H9 (cell line): ENCODE measurements at regions not wholly inside any gene's neighbourhood (a gene's known extent, or its start where the extent isn't known, plus 50 kb on each side); places are given as distances from the start of the nearest gene placed in this dataset.

Source experiments
- DNase-seq: peaks from one replicate; pipeline ENCODE4 v3.0.0-alpha.2; 2017
- H2AFZ ChIP-seq: one replicate; pipeline ENCODE4 v1.6.1; 2013; ENCODE audit warnings: mild to moderate bottlenecking, low read length, control low read depth, moderate library complexity
- H2AK5ac ChIP-seq: 2 replicates; pipeline ENCODE4 v1.6.1; 2013; ENCODE audit warnings: low read length, control low read depth, mixed read lengths; ENCODE audit not compliant: insufficient read length
- H2BK120ac ChIP-seq: one replicate; pipeline ENCODE4 v1.6.1; 2013; ENCODE audit warnings: low read depth, mild to moderate bottlenecking, low read length, control low read depth, inconsistent platforms; ENCODE audit not compliant: poor library complexity, severe bottlenecking
- H2BK12ac ChIP-seq: 2 replicates; pipeline ENCODE4 v1.6.1; 2013; ENCODE audit warnings: low read length, control low read depth, mixed read lengths, low read depth; ENCODE audit not compliant: insufficient read length
- H2BK15ac ChIP-seq: 2 replicates; pipeline ENCODE4 v1.6.1; 2013; ENCODE audit warnings: low read depth, low read length, control low read depth
- H2BK20ac ChIP-seq: one replicate; pipeline ENCODE4 v1.6.1; 2013; ENCODE audit warnings: low read depth, mild to moderate bottlenecking, low read length, control low read depth, inconsistent platforms; ENCODE audit not compliant: poor library complexity, severe bottlenecking
- H2BK5ac ChIP-seq: 2 replicates; pipeline ENCODE4 v1.6.1; 2013; ENCODE audit warnings: low read length, control low read depth, mixed read lengths; ENCODE audit not compliant: insufficient read length
- H3K14ac ChIP-seq: 2 replicates; pipeline ENCODE4 v1.6.1; 2013; ENCODE audit warnings: low read length, control low read depth; ENCODE audit not compliant: insufficient read depth
- H3K18ac ChIP-seq: 2 replicates; pipeline ENCODE4 v1.6.1; 2013; ENCODE audit warnings: low read depth, mild to moderate bottlenecking, mixed read lengths, low read length, control low read depth; ENCODE audit not compliant: insufficient read length
- H3K23ac ChIP-seq: 2 replicates; pipeline ENCODE4 v1.6.1; 2013; ENCODE audit warnings: low read length, control low read depth, mixed read lengths, low read depth; ENCODE audit not compliant: insufficient read length
- H3K23me2 ChIP-seq: 2 replicates; pipeline ENCODE4 v1.6.1; 2013; ENCODE audit warnings: low read depth, mild to moderate bottlenecking, mixed read lengths, low read length, control low read depth; ENCODE audit not compliant: insufficient read length, poor library complexity, severe bottlenecking
- H3K27ac ChIP-seq: 2 replicates; pipeline ENCODE4 v1.5.1; 2013; ENCODE audit warnings: low read length, control low read depth, mixed read lengths, low read depth; ENCODE audit not compliant: insufficient read length
- H3K27me3 ChIP-seq: 2 replicates; pipeline ENCODE4 v1.6.1; 2013; ENCODE audit warnings: low read length, control low read depth, inconsistent platforms; ENCODE audit not compliant: insufficient read depth
- H3K4ac ChIP-seq: 2 replicates; pipeline ENCODE4 v1.6.1; 2013; ENCODE audit warnings: low read depth, mild to moderate bottlenecking, control low read depth, inconsistent platforms, low read length, moderate library complexity
- H3K4me1 ChIP-seq: 2 replicates; pipeline ENCODE4 v1.6.1; 2013; ENCODE audit warnings: low read length, control low read depth, inconsistent platforms; ENCODE audit not compliant: insufficient read depth
- H3K4me2 ChIP-seq: 2 replicates; pipeline ENCODE4 v1.6.1; 2013; ENCODE audit warnings: low read length, control low read depth, mixed read lengths; ENCODE audit not compliant: insufficient read length, insufficient read depth
- H3K56ac ChIP-seq: 2 replicates; pipeline ENCODE4 v1.6.1; 2013; ENCODE audit warnings: low read depth, mild to moderate bottlenecking, mixed read lengths, low read length, control low read depth; ENCODE audit not compliant: insufficient read length
- H3K79me1 ChIP-seq: 2 replicates; pipeline ENCODE4 v1.6.1; 2013; ENCODE audit warnings: low read depth, mild to moderate bottlenecking, moderate library complexity, low read length, control low read depth, inconsistent platforms; ENCODE audit not compliant: insufficient read depth, poor library complexity, severe bottlenecking
- H3K79me2 ChIP-seq: 2 replicates; pipeline ENCODE4 v1.6.1; 2013; ENCODE audit warnings: low read length, control low read depth, inconsistent platforms; ENCODE audit not compliant: insufficient read depth
- H3K9ac ChIP-seq: 2 replicates; pipeline ENCODE4 v1.6.1; 2013; ENCODE audit warnings: low read length, control low read depth, mixed read lengths; ENCODE audit not compliant: insufficient read length; ENCODE audit errors: extremely low read depth
- H3K9me3 ChIP-seq: one replicate; pipeline ENCODE4 v1.6.1; 2013; ENCODE audit warnings: low read depth, low read length, inconsistent platforms; ENCODE audit not compliant: control insufficient read depth
- H3T11ph ChIP-seq: one replicate; pipeline ENCODE4 v1.6.1; 2013; ENCODE audit warnings: mild to moderate bottlenecking, low read length, control low read depth, inconsistent platforms
- H4K20me1 ChIP-seq: one replicate; pipeline ENCODE4 v1.6.1; 2013; ENCODE audit not compliant: control insufficient read depth, insufficient read length, insufficient read depth
- H4K5ac ChIP-seq: 2 replicates; pipeline ENCODE4 v1.6.1; 2013; ENCODE audit warnings: low read depth, mild to moderate bottlenecking, mixed read lengths, low read length, control low read depth; ENCODE audit not compliant: insufficient read length
- H4K8ac ChIP-seq: replicated peaks from 2 replicates; pipeline ENCODE4 v1.6.1; 2013; ENCODE audit warnings: low read length, control low read depth, mixed read lengths, low read depth; ENCODE audit not compliant: insufficient read length
- H4K91ac ChIP-seq: 2 replicates; pipeline ENCODE4 v1.6.1; 2013; ENCODE audit warnings: low read depth, mild to moderate bottlenecking, moderate library complexity, mixed read lengths, low read length, control low read depth; ENCODE audit not compliant: insufficient read length
- H3K27ac Mint-ChIP-seq, 3 experiments: 2 replicates in 2 of 3; 3 replicates in 1 of 3; pipeline ENCODE4 v1.8.0; 2020 to 2021; ENCODE audit warnings: mixed read lengths in 3 of 3, mild to moderate bottlenecking in 1 of 3, moderate library complexity in 1 of 3
- H3K27me3 Mint-ChIP-seq: 2 replicates; pipeline ENCODE4 v1.8.0; 2021; ENCODE audit warnings: low read depth, mild to moderate bottlenecking, moderate library complexity, mixed read lengths
- H3K36me3 Mint-ChIP-seq, 3 experiments: 2 replicates in 2 of 3; 3 replicates in 1 of 3; pipeline ENCODE4 v1.8.0; 2020 to 2021; ENCODE audit warnings: low read depth in 3 of 3, mixed read lengths in 3 of 3; ENCODE audit not compliant: insufficient read depth in 1 of 3
- H3K4me1 Mint-ChIP-seq, 2 experiments: 2 replicates each; pipeline ENCODE4 v1.8.0; 2020; ENCODE audit warnings: mixed read lengths in 2 of 2
- H3K4me3 Mint-ChIP-seq, 2 experiments: 2 replicates in 1 of 2; 3 replicates in 1 of 2; pipeline ENCODE4 v1.8.0; 2020 to 2021; ENCODE audit warnings: mild to moderate bottlenecking in 2 of 2, mixed read lengths in 2 of 2, moderate library complexity in 1 of 2
- H3K9me3 Mint-ChIP-seq, 2 experiments: 2 replicates in 1 of 2; 3 replicates in 1 of 2; pipeline ENCODE4 v1.8.0; 2020; ENCODE audit warnings: mild to moderate bottlenecking in 2 of 2, mixed read lengths in 2 of 2, moderate library complexity in 1 of 2
- CTCF ChIP-seq: fragments of 200-600 bp; sonication (generic); conservative IDR thresholded peaks from 3 replicates; pipeline ENCODE4 v1.8.0; 2021; ENCODE audit warnings: antibody characterized with exemption, mild to moderate bottlenecking
- WGBS: extraction: QIAGEN DNeasy Blood & Tissue Kit; methylation state at CpG from one replicate; pipeline ENCODE4 v1.1.7; 2013; ENCODE audit warnings: missing lambda C conversion rate, low lambda C conversion rate, mixed read lengths; ENCODE audit not compliant: insufficient read length; ENCODE audit errors: extremely low coverage; 5-methylcytosine and 5-hydroxymethylcytosine counted together

DNA sequence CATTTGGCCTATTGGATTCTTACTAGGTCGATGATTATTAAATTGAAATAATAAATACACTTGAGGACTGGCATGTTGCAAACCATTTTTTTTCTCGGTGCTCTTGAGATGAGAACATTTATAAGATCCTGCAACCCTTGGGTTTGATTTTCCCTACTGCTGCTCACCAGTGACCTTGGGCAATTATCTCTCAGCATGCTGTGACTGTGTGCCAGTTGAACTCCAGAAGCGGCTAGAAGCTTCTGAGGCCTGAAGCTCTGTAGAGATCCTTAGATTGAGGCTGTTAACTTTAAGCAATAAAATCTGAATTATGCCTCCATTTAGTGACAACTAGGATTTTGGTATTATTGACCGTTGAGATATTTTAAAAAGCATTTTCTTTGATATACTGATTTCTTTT is 489.8 kb downstream of the MAT2B start:
- no peak overlapping the region for H3K27ac ChIP-seq
- no peak overlapping the region for H3K56ac ChIP-seq
- no peak overlapping the region for H4K91ac ChIP-seq
- H3K23ac ChIP-seq, result no peak overlapping the region
- H3K27me3 Mint-ChIP-seq, result no peaks in the 10 kb centered on the region
- H3K4me1 ChIP-seq, result no peaks in the 10 kb centered on the region
- H3K9me3 ChIP-seq, result no peaks in the 10 kb centered on the region
- no peak overlapping the region for H2BK15ac ChIP-seq
- H4K20me1 ChIP-seq, result no peaks in the 10 kb centered on the region
- H3K9me3 Mint-ChIP-seq, result peaks cover 2 to 6% of the 10 kb centered on the region in 2 experiments; a peak in 3 of 5 replicates
- H2AFZ ChIP-seq, result no peak overlapping the region
- no peak overlapping the region for H2BK5ac ChIP-seq
- H2BK120ac ChIP-seq, result no peak overlapping the region
- WGBS, result no CpG with 5 or more reads among the region's 4 CpGs
- H3K36me3 Mint-ChIP-seq, result peaks cover 0 to 3% (median 0%) of the 10 kb centered on the region in 3 experiments; a peak in 1 of 7 replicates
- H2AK5ac ChIP-seq, result no peak overlapping the region
- no peak overlapping the region for H2BK12ac ChIP-seq
- TF ChIP-seq CTCF, result no peak
- H3K4me2 ChIP-seq, result no peak overlapping the region
- H3K23me2 ChIP-seq, result no peaks in the 10 kb centered on the region
- no peak overlapping the region for H2BK20ac ChIP-seq
- no peak overlapping the region for H4K8ac ChIP-seq
- H3K4ac ChIP-seq, result no peak overlapping the region
- H4K5ac ChIP-seq, result no peak overlapping the region
- H3K27me3 ChIP-seq, result no peaks in the 10 kb centered on the region
- H3K18ac ChIP-seq, result no peak overlapping the region
- H3K4me3 Mint-ChIP-seq, result no peak overlapping the region
- H3K79me2 ChIP-seq, result no peaks in the 10 kb centered on the region
- no peaks in the 10 kb centered on the region for H3K4me1 Mint-ChIP-seq
- H3T11ph ChIP-seq, result no peak overlapping the region
- H3K14ac ChIP-seq, result no peak overlapping the region
- H3K9ac ChIP-seq, result no peak overlapping the region
- no peaks in the 10 kb centered on the region for H3K79me1 ChIP-seq
- DNase-seq, result no peak
- H3K27ac Mint-ChIP-seq, result no peak overlapping the region; a peak in 1 of 7 replicates
